ENCODE measurements at regions not wholly inside any gene's neighbourhood (a gene's known extent, or its start where the extent isn't known, plus 50 kb on each side); places are given as distances from the start of the nearest gene placed in this dataset.
"Not testable (repeated sequence)": the region's sequence is repeated elsewhere in the genome, so short reads cannot be mapped to it uniquely, and the experiment has no call there.

DNA sequence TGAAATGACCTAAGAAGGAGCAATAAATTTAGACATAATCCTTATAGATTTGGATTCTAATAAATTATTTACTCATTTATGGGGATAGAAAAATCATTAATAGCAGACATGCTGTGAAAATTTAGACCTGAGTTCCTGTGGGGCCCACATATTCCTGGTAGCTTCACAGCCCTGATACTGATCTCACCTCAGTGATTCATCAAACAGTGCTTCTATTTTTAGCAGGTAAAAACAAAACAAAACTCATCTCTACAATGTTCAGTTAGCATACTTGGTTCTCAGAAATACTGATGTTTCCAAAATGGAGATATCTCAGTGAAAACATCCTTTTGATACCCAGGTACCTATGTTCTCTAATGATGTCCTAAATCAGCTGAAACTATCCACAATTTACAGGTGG lies 841.1 kb upstream of the SORCS1 start:
- peaks cover 6% of the 10 kb centered on the region for H3K9me3 Mint-ChIP-seq
- H3K27ac Mint-ChIP-seq: no peak overlapping the region
- H3K4me1 Mint-ChIP-seq: no peaks in the 10 kb centered on the region
- H3K27me3 Mint-ChIP-seq: no peaks in the 10 kb centered on the region
- H3K4me3 Mint-ChIP-seq: no peak overlapping the region
- H3K36me3 Mint-ChIP-seq: no peaks in the 10 kb centered on the region

DNA sequence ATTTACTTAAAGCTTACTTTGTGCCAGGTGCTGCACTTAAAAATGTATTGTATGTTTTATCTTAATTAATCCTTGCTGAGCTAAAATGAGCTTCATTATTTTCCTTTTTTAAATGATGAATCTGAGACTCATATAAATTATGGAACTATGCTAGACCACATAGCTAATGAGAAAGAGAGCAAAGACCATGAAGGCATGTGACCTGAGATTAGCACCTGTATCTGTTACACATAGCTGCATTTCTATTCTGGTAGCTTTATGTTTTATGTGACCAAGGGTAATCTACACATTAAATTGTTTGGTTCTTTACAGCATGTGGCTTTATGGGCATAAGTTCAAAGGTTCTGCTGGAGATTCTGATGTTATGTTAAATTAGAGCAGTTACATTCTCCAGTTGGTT lies 839.1 kb upstream of the SORCS1 start:
- Mint-ChIP-seq H3K27ac (no peak overlapping the region), H3K27me3 (no peaks in the 10 kb centered on the region), H3K4me3 (no peak overlapping the region), H3K36me3 (no peaks in the 10 kb centered on the region), H3K9me3 (peaks cover 6% of the 10 kb centered on the region), H3K4me1 (no peaks in the 10 kb centered on the region)

DNA sequence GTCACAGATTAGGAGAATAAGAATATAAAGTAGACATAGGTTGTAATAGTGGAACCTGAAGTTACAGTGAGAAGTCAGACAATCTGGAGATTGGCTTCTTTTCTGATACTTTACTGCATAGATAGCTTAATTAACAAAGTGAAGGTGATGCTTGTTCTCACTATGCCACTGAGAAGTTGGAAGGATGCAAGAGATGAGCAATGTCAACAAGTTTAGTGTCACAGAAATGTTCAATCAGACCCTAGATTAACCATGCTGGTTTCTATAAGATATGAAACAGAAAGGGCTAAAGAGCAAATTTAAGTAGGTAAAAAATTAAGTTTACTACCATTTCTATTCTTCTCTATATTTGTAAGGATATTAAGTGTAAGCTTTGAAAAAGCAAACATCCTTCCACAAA lies 838.6 kb upstream of the SORCS1 start:
- Mint-ChIP-seq H3K36me3 (no peaks in the 10 kb centered on the region), H3K4me1 (no peaks in the 10 kb centered on the region)

DNA sequence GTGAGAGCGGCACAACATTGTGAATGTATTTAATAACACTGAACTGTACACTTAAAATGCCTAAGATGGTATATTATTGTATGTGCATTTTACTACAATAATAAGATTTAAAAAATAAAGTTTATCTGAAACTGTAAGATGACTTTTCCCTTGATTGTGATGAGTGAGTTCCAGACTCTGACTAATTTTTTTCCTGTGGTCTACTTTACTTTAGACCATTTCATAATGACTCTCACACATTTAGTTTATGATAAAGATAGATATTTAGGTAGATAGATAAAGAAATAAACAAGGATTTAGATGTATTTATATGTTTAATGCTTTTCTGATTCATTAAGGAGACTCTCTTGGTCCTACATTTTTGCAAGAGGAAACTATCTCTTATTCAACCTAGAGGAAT lies 835.9 kb upstream of the SORCS1 start:
- H3K27me3 Mint-ChIP-seq: no peaks in the 10 kb centered on the region
- no peak overlapping the region for H3K27ac Mint-ChIP-seq
- H3K4me1 Mint-ChIP-seq: no peaks in the 10 kb centered on the region
- no peak overlapping the region for H3K4me3 Mint-ChIP-seq
- no peaks in the 10 kb centered on the region for H3K9me3 Mint-ChIP-seq
- H3K36me3 Mint-ChIP-seq: no peaks in the 10 kb centered on the region

More for the DNA sequence above, 838.6 kb upstream of the SORCS1 start:
- Mint-ChIP-seq H3K9me3 (peaks cover 6% of the 10 kb centered on the region), H3K4me3 (no peak overlapping the region), H3K27me3 (no peaks in the 10 kb centered on the region), H3K27ac (no peak overlapping the region)

DNA sequence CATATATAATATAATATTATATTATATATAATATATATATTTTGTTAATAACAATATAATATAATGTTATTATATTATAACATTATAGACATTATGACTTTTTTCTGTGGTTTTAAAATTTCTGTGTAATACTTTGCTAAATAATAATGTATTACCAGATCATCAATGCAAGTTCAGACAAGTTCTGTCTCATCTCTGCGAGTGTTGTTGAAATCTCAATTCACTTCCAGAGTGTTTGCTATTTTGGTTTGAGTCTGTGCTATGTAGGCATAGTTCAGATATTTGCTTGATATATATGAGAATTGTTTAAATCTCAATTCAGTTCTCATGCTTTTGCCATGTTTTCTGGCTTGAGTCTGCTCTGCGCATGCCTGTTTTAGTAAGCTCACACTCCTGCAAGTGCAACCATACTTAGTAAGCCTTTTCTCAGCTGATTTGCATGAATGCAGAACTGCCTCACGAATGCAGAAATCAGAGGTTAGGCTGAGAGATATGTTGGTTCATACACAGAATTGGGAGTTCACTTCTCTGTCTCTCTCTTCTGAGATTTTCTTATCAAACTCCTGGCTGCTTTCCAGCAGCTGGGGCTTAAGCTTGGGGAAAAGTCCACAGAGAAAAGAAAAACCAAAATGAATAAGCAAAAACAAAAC lies 830.2 kb upstream of the SORCS1 start:
- no peaks in the 10 kb centered on the region for H3K27me3 Mint-ChIP-seq
- no peak overlapping the region for H3K27ac Mint-ChIP-seq
- no peaks in the 10 kb centered on the region for H3K9me3 Mint-ChIP-seq
- no peak overlapping the region for H3K4me3 Mint-ChIP-seq
- no peaks in the 10 kb centered on the region for H3K36me3 Mint-ChIP-seq
- H3K4me1 Mint-ChIP-seq: no peaks in the 10 kb centered on the region

DNA sequence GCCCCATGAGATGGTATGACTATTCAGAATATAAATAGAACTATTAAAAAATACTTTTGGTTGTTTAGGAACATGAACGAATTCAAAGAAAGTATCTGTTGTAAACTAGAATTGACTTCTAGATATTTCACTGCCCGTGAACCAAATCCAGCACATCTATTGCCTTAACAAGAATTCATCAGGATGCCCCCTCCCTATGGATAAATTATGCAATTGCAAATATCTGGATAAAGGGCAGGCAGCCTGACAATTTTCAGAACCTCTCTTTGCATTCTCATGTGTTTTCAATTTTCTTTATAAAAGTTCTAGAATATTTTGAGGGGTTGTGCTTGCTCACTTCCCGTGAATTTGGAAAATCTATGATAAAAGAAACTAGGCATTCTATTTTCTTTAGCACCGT lies 822.1 kb upstream of the SORCS1 start:
- H3K27ac Mint-ChIP-seq: no peak overlapping the region
- H3K4me1 Mint-ChIP-seq: no peaks in the 10 kb centered on the region
- no peak overlapping the region for H3K4me3 Mint-ChIP-seq
- H3K36me3 Mint-ChIP-seq: no peaks in the 10 kb centered on the region
- H3K27me3 Mint-ChIP-seq: no peaks in the 10 kb centered on the region
- H3K9me3 Mint-ChIP-seq: no peaks in the 10 kb centered on the region

DNA sequence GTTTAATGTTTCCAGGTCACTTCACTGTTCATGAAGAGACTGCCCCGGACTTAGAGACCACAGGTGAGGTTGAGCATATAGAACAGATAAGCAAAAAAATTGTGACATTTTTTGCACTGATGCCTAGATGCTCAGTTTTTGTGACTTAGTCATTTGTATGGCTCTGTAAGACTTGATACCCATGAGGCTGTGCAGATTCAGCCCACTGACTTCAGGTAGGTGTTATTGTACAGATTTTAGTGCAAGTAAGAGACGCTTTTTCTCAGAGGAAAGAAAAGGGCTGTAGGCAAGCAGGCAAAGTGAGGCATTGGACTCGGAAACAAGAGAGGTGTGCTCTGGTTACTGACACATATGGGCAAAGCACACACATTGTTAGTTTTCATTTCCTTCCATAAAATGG lies 820.1 kb upstream of the SORCS1 start:
- no peaks in the 10 kb centered on the region for H3K27me3 Mint-ChIP-seq
- H3K4me3 Mint-ChIP-seq: no peak overlapping the region

DNA sequence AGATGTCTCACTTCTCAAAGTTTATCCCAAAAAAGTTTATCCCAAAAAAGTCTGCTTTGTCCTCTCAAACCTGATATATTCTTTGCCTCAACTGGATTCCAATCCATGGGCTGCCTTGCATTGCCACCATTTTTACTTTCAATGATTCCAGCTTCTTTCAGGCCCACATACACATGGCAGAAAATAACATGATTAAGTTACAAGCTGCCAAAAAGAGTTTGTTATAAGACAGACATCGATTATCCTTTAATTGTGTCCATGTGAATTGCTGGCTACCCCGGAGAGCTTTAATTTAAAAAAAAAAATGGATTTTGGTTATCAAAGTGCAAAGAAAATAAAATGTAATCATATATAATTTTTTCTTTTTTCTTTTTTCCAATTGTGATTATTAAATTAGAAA lies 819.6 kb upstream of the SORCS1 start:
- Mint-ChIP-seq H3K27ac (no peak overlapping the region), H3K4me1 (no peaks in the 10 kb centered on the region), H3K27me3 (no peaks in the 10 kb centered on the region), H3K4me3 (no peak overlapping the region), H3K36me3 (no peaks in the 10 kb centered on the region), H3K9me3 (no peaks in the 10 kb centered on the region)

More for the DNA sequence above, 820.1 kb upstream of the SORCS1 start:
- H3K27ac Mint-ChIP-seq: no peak overlapping the region
- H3K36me3 Mint-ChIP-seq: no peaks in the 10 kb centered on the region
- no peaks in the 10 kb centered on the region for H3K9me3 Mint-ChIP-seq
- H3K4me1 Mint-ChIP-seq: no peaks in the 10 kb centered on the region

DNA sequence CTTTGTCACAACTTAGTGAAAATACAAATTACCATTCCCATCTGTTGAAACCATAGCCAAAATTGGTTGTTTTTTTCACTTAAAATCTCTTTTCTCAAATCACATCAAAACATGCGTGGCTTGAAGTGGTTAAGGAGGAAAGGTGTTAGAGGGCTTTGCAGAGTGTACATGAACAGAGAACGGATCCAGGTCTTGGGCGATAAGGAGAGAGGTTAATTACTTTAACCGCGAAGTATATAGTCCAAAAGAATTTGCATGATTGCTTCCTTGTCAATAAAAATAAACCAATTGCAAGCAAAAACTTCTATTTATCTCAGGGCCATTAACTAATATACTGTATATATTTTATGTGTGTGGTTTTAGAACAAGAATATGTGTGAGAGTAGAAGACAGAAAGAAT lies 813.9 kb upstream of the SORCS1 start:
- no peaks in the 10 kb centered on the region for H3K4me1 Mint-ChIP-seq
- H3K36me3 Mint-ChIP-seq: no peaks in the 10 kb centered on the region
- H3K27me3 Mint-ChIP-seq: no peaks in the 10 kb centered on the region
- H3K4me3 Mint-ChIP-seq: no peak overlapping the region
- peaks cover 11% of the 10 kb centered on the region for H3K9me3 Mint-ChIP-seq
- H3K27ac Mint-ChIP-seq: no peak overlapping the region

DNA sequence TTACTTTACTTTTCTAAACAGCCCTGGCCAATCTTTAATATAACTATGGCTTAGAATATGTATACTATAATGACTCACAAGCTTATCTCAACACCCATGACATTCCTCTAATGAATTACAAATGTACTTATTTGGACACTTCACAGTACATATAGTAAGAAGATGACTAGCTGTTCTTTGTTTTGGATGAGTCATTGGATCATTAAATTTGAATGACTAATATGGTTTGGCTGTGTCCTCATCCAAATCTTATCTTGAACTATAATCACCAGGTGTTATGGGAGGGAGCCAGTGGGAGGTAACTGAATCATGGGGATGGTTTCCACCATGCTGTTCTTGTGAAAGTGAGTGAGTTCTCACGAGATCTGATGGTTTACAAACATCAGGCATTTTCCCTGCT lies 807.5 kb upstream of the SORCS1 start:
- Mint-ChIP-seq H3K9me3 (peaks cover 6% of the 10 kb centered on the region), H3K4me3 (no peak overlapping the region), H3K27ac (no peak overlapping the region), H3K36me3 (no peaks in the 10 kb centered on the region), H3K4me1 (no peaks in the 10 kb centered on the region), H3K27me3 (no peaks in the 10 kb centered on the region)

DNA sequence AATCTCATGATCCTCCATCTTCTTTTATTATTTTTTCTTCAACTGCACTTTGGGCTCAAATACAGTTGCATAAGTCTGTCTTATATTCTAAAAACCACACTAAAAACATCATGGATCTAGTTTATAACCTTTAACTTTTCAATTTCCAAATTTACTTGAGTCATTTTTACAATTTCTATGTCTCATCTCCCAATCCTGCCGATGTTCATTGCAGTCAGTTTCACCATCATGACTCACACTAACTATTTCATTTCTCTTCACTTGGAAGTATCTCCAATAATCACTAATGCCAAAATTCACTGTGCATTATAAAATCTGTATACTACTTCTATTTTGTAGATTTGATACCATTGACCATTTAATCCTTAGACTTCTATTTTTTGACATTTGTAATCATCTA lies 806.9 kb upstream of the SORCS1 start:
- H3K4me1 Mint-ChIP-seq: no peaks in the 10 kb centered on the region
- H3K27me3 Mint-ChIP-seq: no peaks in the 10 kb centered on the region
- H3K4me3 Mint-ChIP-seq: no peak overlapping the region
- peaks cover 6% of the 10 kb centered on the region for H3K9me3 Mint-ChIP-seq
- H3K27ac Mint-ChIP-seq: no peak overlapping the region
- no peaks in the 10 kb centered on the region for H3K36me3 Mint-ChIP-seq

DNA sequence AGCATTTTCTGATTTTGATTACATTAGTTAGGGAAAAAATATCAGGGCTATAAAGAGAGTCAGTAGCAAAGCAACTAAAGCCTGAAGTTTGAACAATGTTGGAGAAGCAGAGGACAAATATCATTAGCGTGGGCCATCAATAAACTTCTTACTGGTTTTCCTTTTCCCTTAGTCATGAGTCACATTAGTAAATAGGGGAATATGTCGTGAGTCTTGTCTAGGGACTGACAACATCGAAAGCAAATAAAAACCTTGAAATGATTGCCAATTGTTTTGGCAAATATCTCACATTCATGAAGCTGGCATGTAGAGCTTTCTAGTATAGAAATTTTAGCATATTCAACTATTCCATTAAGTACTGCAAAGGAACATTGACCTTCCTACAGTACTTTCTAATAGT lies 806.0 kb upstream of the SORCS1 start:
- H3K36me3 Mint-ChIP-seq: no peaks in the 10 kb centered on the region
- no peaks in the 10 kb centered on the region for H3K27me3 Mint-ChIP-seq
- peaks cover 1% of the 10 kb centered on the region for H3K9me3 Mint-ChIP-seq
- no peak overlapping the region for H3K27ac Mint-ChIP-seq
- no peaks in the 10 kb centered on the region for H3K4me1 Mint-ChIP-seq
- H3K4me3 Mint-ChIP-seq: no peak overlapping the region

DNA sequence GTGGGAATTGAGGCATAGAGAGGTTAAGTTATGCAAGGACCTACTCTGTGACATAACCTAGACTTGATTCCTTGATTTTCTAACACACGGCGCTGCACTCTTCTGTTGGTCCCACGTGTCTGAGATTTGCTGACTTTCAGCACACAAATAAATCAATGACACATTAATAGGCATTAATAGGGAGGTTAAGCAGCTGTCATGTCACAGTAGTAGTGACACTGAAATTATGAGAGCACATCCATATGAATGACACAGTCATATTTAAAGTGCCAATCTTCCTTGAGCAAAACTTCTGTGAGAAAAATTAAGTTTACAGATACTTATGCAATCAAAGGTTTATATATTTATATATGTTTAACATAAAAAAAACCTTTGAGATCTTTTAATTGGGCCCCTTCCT lies 805.4 kb upstream of the SORCS1 start:
- no peak overlapping the region for H3K27ac Mint-ChIP-seq
- no peaks in the 10 kb centered on the region for H3K9me3 Mint-ChIP-seq

DNA sequence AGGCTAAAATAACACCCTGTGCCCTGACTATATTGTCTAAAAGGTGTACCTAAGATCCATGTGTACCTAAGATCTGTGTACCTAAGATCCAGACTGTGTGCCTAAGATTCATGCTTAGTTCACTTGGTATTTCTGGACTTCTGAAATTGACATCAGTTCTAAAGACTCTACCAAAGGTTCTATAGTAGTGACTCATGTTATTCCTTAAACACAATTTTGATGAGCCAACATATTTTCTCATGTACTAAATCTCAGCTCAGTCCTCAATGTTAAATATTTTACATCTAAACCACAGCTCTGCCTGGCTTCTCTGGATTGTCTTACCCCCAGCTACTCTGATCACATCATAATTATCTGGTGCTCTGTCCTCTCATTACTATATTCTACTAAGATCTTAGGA lies 802.3 kb upstream of the SORCS1 start:
- Mint-ChIP-seq H3K36me3 (no peaks in the 10 kb centered on the region), H3K4me1 (no peaks in the 10 kb centered on the region), H3K9me3 (no peaks in the 10 kb centered on the region), H3K4me3 (no peak overlapping the region), H3K27me3 (no peaks in the 10 kb centered on the region), H3K27ac (no peak overlapping the region)

More for the DNA sequence above, 805.4 kb upstream of the SORCS1 start:
- Mint-ChIP-seq H3K36me3 (no peaks in the 10 kb centered on the region), H3K27me3 (no peaks in the 10 kb centered on the region), H3K4me1 (no peaks in the 10 kb centered on the region), H3K4me3 (no peak overlapping the region)

DNA sequence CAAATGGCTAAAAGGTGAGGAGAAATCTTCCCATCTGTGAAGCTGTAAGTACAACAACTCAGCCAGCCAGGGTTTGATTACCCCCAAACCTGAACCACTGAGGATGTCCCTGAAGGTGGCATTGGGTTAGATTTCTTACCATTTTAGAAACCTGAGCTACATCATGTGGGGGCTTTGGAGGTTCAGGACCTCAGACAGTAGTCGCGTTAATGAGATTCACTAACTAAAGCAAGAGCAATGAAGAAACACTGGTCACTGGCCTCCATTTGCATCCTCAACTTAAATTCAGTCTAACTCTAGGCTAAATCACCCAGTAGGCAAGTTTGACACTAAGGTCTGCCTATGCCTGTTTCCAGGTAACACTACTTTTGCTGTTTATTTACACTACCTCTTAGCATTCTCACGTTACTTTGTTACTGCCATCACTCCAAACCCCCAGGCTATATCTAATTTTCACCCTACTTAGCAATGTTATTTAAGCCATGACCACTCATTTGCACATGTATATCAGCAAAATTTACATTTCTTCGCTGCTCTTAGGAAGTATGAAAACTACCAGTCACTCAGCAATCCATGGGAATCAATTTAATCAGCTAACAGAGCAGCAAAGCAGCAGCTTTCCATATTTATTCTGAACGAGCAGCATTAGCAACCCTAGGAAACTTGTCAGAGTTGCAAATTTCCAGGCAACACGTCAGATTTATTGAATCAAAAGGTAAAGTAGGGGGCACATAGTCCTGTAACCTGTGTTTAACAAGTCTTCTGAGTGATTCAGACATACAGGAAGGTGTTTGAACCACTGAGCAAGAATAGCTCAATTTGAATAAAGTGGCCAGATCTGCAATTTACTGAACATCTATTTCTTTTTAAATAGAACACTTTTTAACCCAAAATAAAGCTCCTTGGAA lies 788.4 kb upstream of the SORCS1 start:
- Mint-ChIP-seq H3K27ac (no peak overlapping the region), H3K27me3 (no peaks in the 10 kb centered on the region), H3K4me1 (no peaks in the 10 kb centered on the region), H3K9me3 (no peaks in the 10 kb centered on the region), H3K4me3 (no peak overlapping the region), H3K36me3 (no peaks in the 10 kb centered on the region)

DNA sequence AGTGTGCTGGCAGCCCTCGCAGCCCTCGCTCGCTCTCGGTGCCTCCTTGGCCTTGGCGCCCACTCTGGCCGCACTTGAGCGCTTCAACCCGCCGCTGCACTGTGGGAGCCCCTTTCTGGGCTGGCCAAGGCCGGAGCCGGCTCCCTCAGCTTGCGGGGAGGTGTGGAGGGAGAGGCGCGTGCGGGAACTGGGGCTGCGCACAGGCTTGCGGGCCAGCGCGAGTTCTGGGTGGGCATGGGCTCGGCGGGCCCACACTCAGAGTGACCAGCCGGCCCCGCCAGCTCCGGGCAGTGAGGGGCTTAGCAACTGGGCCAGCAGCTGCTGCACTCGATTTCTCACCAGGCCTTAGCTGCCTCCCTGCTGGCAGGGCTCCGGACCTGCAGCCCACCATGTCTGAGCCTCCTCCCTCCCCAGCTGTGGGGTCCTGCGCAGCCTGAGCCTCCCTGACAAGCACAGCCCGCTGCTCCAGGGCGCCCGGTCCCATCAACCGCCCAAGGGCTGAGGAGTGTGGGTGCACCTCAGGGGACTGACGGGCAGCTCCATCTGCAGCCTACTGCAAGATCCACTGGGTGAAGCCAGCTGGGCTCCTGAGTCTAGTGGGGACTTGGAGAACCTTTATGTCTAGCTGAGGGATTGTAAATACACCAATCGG lies 786.0 kb upstream of the SORCS1 start:
- not testable (repeated sequence) for H3K27ac Mint-ChIP-seq, H3K4me1 Mint-ChIP-seq, H3K9me3 Mint-ChIP-seq, H3K27me3 Mint-ChIP-seq, H3K4me3 Mint-ChIP-seq, H3K36me3 Mint-ChIP-seq

All from activated naive CD4-positive, alpha-beta T cell treated with anti-CD3 and anti-CD28 coated beads, Interleukin-2, amount 50 U/mL, for 24 hours (primary cell).